Prostate gland (tissue), 2 donors: ENCODE measurements at regions not wholly inside any gene's neighbourhood (a gene's known extent, or its start where the extent isn't known, plus 50 kb on each side); places are given as distances from the start of the nearest gene placed in this dataset.
A peak's percentile ranks its signal among the peaks of the same experiment; 100 is the strongest.

ENCODE experiments used
- DNase-seq: peaks from one replicate; pipeline ENCODE4 v3.0.0-alpha.2; 2019; ENCODE audit warnings: low spot score
- H3K27ac ChIP-seq, 2 donors: fragments of 200-600 bp; sonication (generic); 2 replicates each; pipeline ENCODE4 v1.5.1; 2017 to 2019
- H3K27me3 ChIP-seq: fragments of 200-600 bp; sonication (generic); replicated peaks from 2 replicates; pipeline ENCODE4 v1.5.1; 2019; ENCODE audit not compliant: insufficient read depth
- H3K36me3 ChIP-seq, 2 donors: fragments of 200-600 bp; sonication (generic); 1 replicate in 1 of 2; 2 replicates in 1 of 2; pipeline versions ENCODE4 v1.5.1 to v1.8.1; 2017 to 2019
- H3K4me1 ChIP-seq: fragments of 200-600 bp; sonication (generic); replicated peaks from 2 replicates; pipeline ENCODE4 v1.5.1; 2019
- H3K4me3 ChIP-seq, 2 donors: fragments of 200-600 bp; sonication (generic); 2 replicates each; pipeline ENCODE4 v1.5.1; 2017 to 2019
- H3K9me3 ChIP-seq: fragments of 200-600 bp; sonication (generic); 2 replicates; pipeline ENCODE4 v1.5.1; 2017
- POLR2A ChIP-seq: fragments of 450-650 bp; IDR thresholded peaks from one replicate; pipeline ENCODE4 v1.6.1; 2016; ENCODE audit warnings: antibody characterized with exemption, mild to moderate bottlenecking
- POLR2AphosphoS5 ChIP-seq: sonication (generic); formaldehyde crosslinking; IDR thresholded peaks from one replicate; pipeline ENCODE4 v1.6.1; 2017; ENCODE audit warnings: antibody characterized with exemption
- WGBS: methylation state at CpG from one replicate; pipeline ENCODE4 v1.1.5; 2018; 5-methylcytosine and 5-hydroxymethylcytosine counted together
- intact Hi-C: fragments of 100-400 bp; cut with DNase I; formaldehyde crosslinking; loops from one replicate; pipeline ENCODE4 v1.14.2; 2022
- TF ChIP-seq, protein P1 (sequence below), 4 experiments: fragments of 200-600 bp in 2 of 4; fragments of 450-650 bp in 2 of 4; sonication (generic) in 2 of 4; IDR thresholded peaks; 1 replicate in 3 of 4; 2 replicates in 1 of 4; pipeline ENCODE4 v1.5.1; 2016 to 2019; ENCODE audit warnings: antibody characterized with exemption in 4 of 4, mild to moderate bottlenecking in 2 of 4, moderate library complexity in 2 of 4

DNA sequence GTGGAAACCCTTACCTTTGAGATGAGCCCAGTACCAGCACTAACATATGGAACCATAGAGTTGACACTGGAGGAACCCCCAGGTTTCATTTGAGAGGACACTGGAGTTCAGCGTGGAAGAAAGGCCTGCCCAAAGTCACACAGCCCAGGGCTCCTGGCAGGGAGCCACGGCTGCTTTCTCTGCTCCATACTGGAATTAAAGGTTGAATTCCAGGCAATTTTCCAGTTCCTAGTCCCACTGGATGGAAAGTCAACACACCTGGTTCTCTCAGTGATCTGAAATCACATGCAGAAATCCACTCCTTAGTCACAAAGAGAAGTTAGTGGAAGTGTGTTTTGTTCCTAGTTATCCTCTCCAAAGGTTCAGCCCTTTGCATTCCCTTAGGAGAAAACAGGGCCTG lies 336.1 kb upstream of the SKOR2 start:
- H3K27ac ChIP-seq = peak overlapping the region in 1 of 2 donors; percentile 35
- H3K4me3 ChIP-seq = no peak overlapping the region
- DNase-seq = peak; percentile 39
- H3K9me3 ChIP-seq = no peaks in the 10 kb centered on the region
- WGBS = 56% methylated on average over 2 of the region's 2 CpGs
- no peaks in the 10 kb centered on the region for H3K27me3 ChIP-seq
- no peaks in the 10 kb centered on the region for H3K36me3 ChIP-seq
- intact Hi-C loops = no loop called here
- TF ChIP-seq POLR2A = no peak
- TF ChIP-seq POLR2AphosphoS5 = peak; percentile 52
- no peaks in the 10 kb centered on the region for H3K4me1 ChIP-seq

- no peak for TF ChIP-seq POLR2A
- TF ChIP-seq, protein P1, sequence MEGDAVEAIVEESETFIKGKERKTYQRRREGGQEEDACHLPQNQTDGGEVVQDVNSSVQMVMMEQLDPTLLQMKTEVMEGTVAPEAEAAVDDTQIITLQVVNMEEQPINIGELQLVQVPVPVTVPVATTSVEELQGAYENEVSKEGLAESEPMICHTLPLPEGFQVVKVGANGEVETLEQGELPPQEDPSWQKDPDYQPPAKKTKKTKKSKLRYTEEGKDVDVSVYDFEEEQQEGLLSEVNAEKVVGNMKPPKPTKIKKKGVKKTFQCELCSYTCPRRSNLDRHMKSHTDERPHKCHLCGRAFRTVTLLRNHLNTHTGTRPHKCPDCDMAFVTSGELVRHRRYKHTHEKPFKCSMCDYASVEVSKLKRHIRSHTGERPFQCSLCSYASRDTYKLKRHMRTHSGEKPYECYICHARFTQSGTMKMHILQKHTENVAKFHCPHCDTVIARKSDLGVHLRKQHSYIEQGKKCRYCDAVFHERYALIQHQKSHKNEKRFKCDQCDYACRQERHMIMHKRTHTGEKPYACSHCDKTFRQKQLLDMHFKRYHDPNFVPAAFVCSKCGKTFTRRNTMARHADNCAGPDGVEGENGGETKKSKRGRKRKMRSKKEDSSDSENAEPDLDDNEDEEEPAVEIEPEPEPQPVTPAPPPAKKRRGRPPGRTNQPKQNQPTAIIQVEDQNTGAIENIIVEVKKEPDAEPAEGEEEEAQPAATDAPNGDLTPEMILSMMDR (IDR thresholded peaks at IDR 0.05) = no peak
- DNase-seq = no peak
- Histone ChIP-seq H3K36me3 (no peaks in the 10 kb centered on the region), H3K9me3 (no peaks in the 10 kb centered on the region), H3K27me3 (no peaks in the 10 kb centered on the region), H3K4me3 (no peak overlapping the region), H3K27ac (no peak overlapping the region), H3K4me1 (no peaks in the 10 kb centered on the region)
- intact Hi-C loops = no loop called here
- WGBS = 58% methylated on average over 2 of the region's 2 CpGs
These were observed 335.1 kb upstream of the SKOR2 start for GRCh38 chr18:47586418-47587070.

DNA sequence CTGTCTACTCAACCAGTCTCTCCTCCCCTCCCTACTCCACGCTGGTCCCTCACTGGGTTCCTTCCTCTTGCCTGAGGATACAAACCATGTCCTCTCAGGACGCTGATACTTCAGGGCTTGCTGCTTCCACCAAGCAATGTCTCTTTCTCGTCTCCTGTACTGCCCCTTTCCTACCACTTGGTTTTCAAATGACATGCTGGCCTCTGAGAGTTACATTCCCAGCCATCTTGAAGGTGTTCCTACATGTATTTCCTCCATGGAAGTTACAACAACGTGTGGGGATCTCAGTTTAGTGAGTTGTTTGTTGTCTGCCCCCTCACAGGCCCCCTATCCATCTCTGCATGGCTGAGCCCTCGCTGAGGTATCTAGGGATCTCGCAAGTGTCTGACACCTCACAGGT lies 334.5 kb upstream of the SKOR2 start:
- Histone ChIP-seq H3K4me1 (no peaks in the 10 kb centered on the region), H3K9me3 (no peaks in the 10 kb centered on the region), H3K27ac (no peak overlapping the region), H3K27me3 (no peaks in the 10 kb centered on the region), H3K36me3 (no peaks in the 10 kb centered on the region), H3K4me3 (no peak overlapping the region)
- WGBS = 67% methylated on average over 6 of the region's 6 CpGs
- no peak for DNase-seq
- TF ChIP-seq POLR2A (no peak), POLR2AphosphoS5 (no peak)
- TF ChIP-seq, protein P1 (IDR thresholded peaks at IDR 0.05) = no peak
- intact Hi-C loops = no loop called here

- 72% methylated on average over 5 of the region's 5 CpGs for WGBS
- no peaks in the 10 kb centered on the region for H3K27me3 ChIP-seq
- H3K4me1 ChIP-seq = no peaks in the 10 kb centered on the region
- intact Hi-C loops = no loop called here
- H3K27ac ChIP-seq = no peak overlapping the region
- no peak for DNase-seq
- no peak overlapping the region for H3K4me3 ChIP-seq
- H3K9me3 ChIP-seq = no peaks in the 10 kb centered on the region
- TF ChIP-seq, protein P1 (IDR thresholded peaks at IDR 0.05) = no peak
- TF ChIP-seq POLR2AphosphoS5 (no peak), POLR2A (no peak)
- no peaks in the 10 kb centered on the region for H3K36me3 ChIP-seq
These were observed 333.7 kb upstream of the SKOR2 start for GRCh38 chr18:47585136-47585535.

DNA sequence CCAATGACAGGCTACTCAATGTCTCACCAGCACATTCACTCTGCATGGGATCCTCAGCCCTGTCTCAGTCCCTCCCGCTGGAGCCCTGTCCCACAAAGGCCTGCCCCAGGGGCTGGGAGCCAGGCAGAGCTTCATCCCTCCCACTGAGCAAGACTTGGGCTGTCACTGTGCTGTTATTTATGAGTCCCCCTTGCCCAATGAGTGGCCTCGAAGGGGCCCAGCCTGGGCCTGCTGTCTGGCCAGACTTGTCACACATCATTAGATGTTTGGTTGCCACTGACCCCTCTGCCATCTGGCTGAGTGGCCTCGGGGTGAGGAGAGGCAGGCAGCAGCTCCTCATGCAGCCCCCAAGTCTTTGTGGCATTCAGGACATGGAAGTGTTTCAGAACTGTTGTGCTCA lies 330.6 kb upstream of the SKOR2 start:
- TF ChIP-seq POLR2AphosphoS5 (no peak), POLR2A (no peak)
- TF ChIP-seq, protein P1 (IDR thresholded peaks at IDR 0.05) = no peak
- H3K27me3 ChIP-seq = no peaks in the 10 kb centered on the region
- no peaks in the 10 kb centered on the region for H3K4me1 ChIP-seq
- no peaks in the 10 kb centered on the region for H3K36me3 ChIP-seq
- H3K9me3 ChIP-seq = no peaks in the 10 kb centered on the region
- no peak for DNase-seq
- 43% methylated on average over 3 of the region's 3 CpGs for WGBS
- H3K4me3 ChIP-seq = no peak overlapping the region
- intact Hi-C loops = no loop called here
- H3K27ac ChIP-seq = no peak overlapping the region
